Liver (tissue), 7 donors: ENCODE measurements at regions not wholly inside any gene's neighbourhood (a gene's known extent, or its start where the extent isn't known, plus 50 kb on each side); places are given as distances from the start of the nearest gene placed in this dataset.

Experiments used
- DNase-seq: peaks from one replicate; pipeline ENCODE4 v3.0.0-alpha.2; 2017; ENCODE audit warnings: low spot score
- H3K27ac ChIP-seq, 2 donors: one replicate each; pipeline ENCODE4 v1.7.0; 2013; ENCODE audit warnings: inconsistent platforms in 2 of 2, low read length in 2 of 2, control low read depth in 1 of 2, low read depth in 1 of 2, mild to moderate bottlenecking in 1 of 2
- H3K27me3 ChIP-seq, 4 donors: one replicate each; pipeline versions ENCODE4 v1.6.1 to v1.7.0; 2013; ENCODE audit warnings: low read length in 3 of 4, inconsistent platforms in 1 of 4, mild to moderate bottlenecking in 1 of 4, moderate library complexity in 1 of 4; ENCODE audit not compliant: control insufficient read depth in 4 of 4, insufficient read depth in 4 of 4
- H3K36me3 ChIP-seq, 4 donors: one replicate each; pipeline versions ENCODE4 v1.6.1 to v1.7.0; 2013; ENCODE audit warnings: low read length in 3 of 4, mild to moderate bottlenecking in 3 of 4, low read depth in 1 of 4, moderate library complexity in 1 of 4; ENCODE audit not compliant: control insufficient read depth in 4 of 4, insufficient read depth in 3 of 4
- H3K4me1 ChIP-seq, 4 donors: one replicate each; pipeline versions ENCODE4 v1.6.1 to v1.7.0; 2013; ENCODE audit warnings: low read length in 3 of 4, mild to moderate bottlenecking in 3 of 4, moderate library complexity in 1 of 4; ENCODE audit not compliant: control insufficient read depth in 4 of 4, insufficient read depth in 4 of 4
- H3K4me3 ChIP-seq, 3 donors: one replicate each; pipeline versions ENCODE4 v1.6.1 to v1.7.0; 2013; ENCODE audit warnings: low read length in 3 of 3, control low read depth in 1 of 3, low read depth in 1 of 3, mild to moderate bottlenecking in 1 of 3
- H3K9ac ChIP-seq, 2 donors: one replicate each; pipeline ENCODE4 v1.7.0; 2013; ENCODE audit warnings: low read length in 2 of 2, mild to moderate bottlenecking in 2 of 2, moderate library complexity in 2 of 2, control low read depth in 1 of 2, low read depth in 1 of 2
- H3K9me3 ChIP-seq, 4 donors: one replicate each; pipeline versions ENCODE4 v1.6.1 to v1.7.0; 2013; ENCODE audit warnings: low read length in 3 of 4; ENCODE audit not compliant: control insufficient read depth in 4 of 4
- ATF3 ChIP-seq: IDR thresholded peaks from 2 replicates; pipeline ENCODE4 v1.6.1; 2016; ENCODE audit warnings: antibody characterized with exemption
- EGR1 ChIP-seq, 2 donors: IDR thresholded peaks; 2 replicates each; pipeline ENCODE4 v1.6.1; 2016 to 2018; ENCODE audit warnings: antibody characterized with exemption in 2 of 2, low read depth in 2 of 2
- FOXA1 ChIP-seq: IDR thresholded peaks from 2 replicates; pipeline ENCODE4 v1.6.1; 2016; ENCODE audit warnings: antibody characterized with exemption
- FOXA2 ChIP-seq: IDR thresholded peaks from 2 replicates; pipeline ENCODE4 v1.6.1; 2016; ENCODE audit warnings: antibody characterized with exemption
- GABPA ChIP-seq, 2 donors: IDR thresholded peaks in 1 of 2; conservative IDR thresholded peaks in 1 of 2; 2 replicates each; pipeline ENCODE4 v1.6.1; 2016; ENCODE audit warnings: antibody characterized with exemption in 2 of 2, mild to moderate bottlenecking in 1 of 2, moderate library complexity in 1 of 2
- HNF4A ChIP-seq, 2 donors: conservative IDR thresholded peaks; 2 replicates each; pipeline ENCODE4 v1.6.1; 2016; ENCODE audit warnings: antibody characterized with exemption in 2 of 2, mild to moderate bottlenecking in 2 of 2
- HNF4G ChIP-seq: IDR thresholded peaks from 2 replicates; pipeline ENCODE4 v1.6.1; 2016; ENCODE audit warnings: antibody characterized with exemption
- JUND ChIP-seq, 2 donors: IDR thresholded peaks; 2 replicates each; pipeline ENCODE4 v1.6.1; 2016; ENCODE audit warnings: antibody characterized with exemption in 2 of 2
- NR2F2 ChIP-seq: IDR thresholded peaks from 2 replicates; pipeline ENCODE4 v1.6.1; 2016; ENCODE audit warnings: antibody characterized with exemption
- RAD21 ChIP-seq, 2 donors: IDR thresholded peaks; 2 replicates each; pipeline ENCODE4 v1.6.1; 2016; ENCODE audit warnings: antibody characterized with exemption in 2 of 2, mild to moderate bottlenecking in 2 of 2
- REST ChIP-seq: IDR thresholded peaks from 2 replicates; pipeline ENCODE4 v1.6.1; 2016; ENCODE audit warnings: antibody characterized with exemption, mild to moderate bottlenecking
- SP1 ChIP-seq: IDR thresholded peaks from 2 replicates; pipeline ENCODE4 v1.6.1; 2018; ENCODE audit warnings: antibody characterized with exemption, mild to moderate bottlenecking
- TAF1 ChIP-seq: conservative IDR thresholded peaks from 2 replicates; pipeline ENCODE4 v1.6.1; 2016; ENCODE audit warnings: antibody characterized with exemption, mild to moderate bottlenecking
- YY1 ChIP-seq: IDR thresholded peaks from 2 replicates; pipeline ENCODE4 v1.6.1; 2016; ENCODE audit warnings: antibody characterized with exemption, mild to moderate bottlenecking
- WGBS: extraction: QIAGEN DNeasy Blood & Tissue Kit; methylation state at CpG from one replicate; pipeline ENCODE4 v1.1.7; 2013; 5-methylcytosine and 5-hydroxymethylcytosine counted together
- donor health status: healthy.
- donor health status: healthy.
- donor health status: healthy.
- donor health status: healthy.

GRCh38 chr4:8747467-8748235 is 124.0 kb downstream of the HMX1 start:
- no peaks in the 10 kb centered on the region for H3K9me3 ChIP-seq
- DNase-seq: no peak
- no peaks in the 10 kb centered on the region for H3K27me3 ChIP-seq
- no peak overlapping the region for H3K27ac ChIP-seq
- no peak overlapping the region for H3K4me3 ChIP-seq
- 85% methylated on average over 39 of the region's 39 CpGs for WGBS
- H3K36me3 ChIP-seq: no peaks in the 10 kb centered on the region
- no peaks in the 10 kb centered on the region for H3K4me1 ChIP-seq
- no peak for TF ChIP-seq FOXA2
- TF ChIP-seq GABPA (IDR thresholded peaks at IDR 0.05 in 1 of 2, conservative IDR thresholded peaks at IDR 0.05 in 1 of 2): no peak
- no peak for TF ChIP-seq HNF4A (conservative IDR thresholded peaks at IDR 0.05)
- no peak for TF ChIP-seq REST
- TF ChIP-seq ATF3: no peak
- TF ChIP-seq TAF1: no peak
- TF ChIP-seq HNF4G: no peak
- TF ChIP-seq NR2F2: no peak
- TF ChIP-seq YY1: no peak
- no peak overlapping the region for H3K9ac ChIP-seq

- no peaks in the 10 kb centered on the region for H3K36me3 ChIP-seq
- no peak overlapping the region for H3K9ac ChIP-seq
- H3K27ac ChIP-seq: no peak overlapping the region
- DNase-seq: no peak
- 93% methylated on average over 23 of the region's 23 CpGs for WGBS
- TF ChIP-seq NR2F2 (no peak), HNF4G (no peak), EGR1 (IDR thresholded peaks at IDR 0.05; ENCODE audit: low read depth in 2 of 2) (no peak), SP1 (no peak), FOXA1 (no peak), RAD21 (IDR thresholded peaks at IDR 0.05) (no peak), JUND (IDR thresholded peaks at IDR 0.05) (no peak), REST (no peak)
- no peaks in the 10 kb centered on the region for H3K9me3 ChIP-seq
- H3K4me1 ChIP-seq: no peaks in the 10 kb centered on the region
- H3K27me3 ChIP-seq: no peaks in the 10 kb centered on the region
- H3K4me3 ChIP-seq: no peak overlapping the region
These were observed 124.8 kb downstream of the HMX1 start for GRCh38 chr4:8746523-8747466.
